AG04449 (cell line): ENCODE measurements at regions not wholly inside any gene's neighbourhood (a gene's known extent, or its start where the extent isn't known, plus 50 kb on each side); places are given as distances from the start of the nearest gene placed in this dataset.

Experiments
- CTCF ChIA-PET: fragments of 350-600 bp; formaldehyde crosslinking; extraction: SDS; loops from one replicate; lab custom pipeline; 2021; ENCODE audit warnings: antibody characterized with exemption; lab: Yijun Ruan, JAX
- POLR2A ChIA-PET: fragments of 400-600, 350-600 bp; formaldehyde crosslinking; extraction: SDS; loops from one replicate; lab custom pipeline; 2020; ENCODE audit warnings: antibody characterized with exemption, inconsistent platforms; lab: Yijun Ruan, JAX
- DNase-seq: peaks from one replicate; pipeline ENCODE4 v3.0.0-alpha.2; 2010; ENCODE audit warnings: low read depth, low spot score
- H3K4me3 ChIP-seq: 2 replicates; pipeline ENCODE4 v1.5.1; 2011; ENCODE audit warnings: low read depth, mild to moderate bottlenecking, control low read depth, low read length
- CTCF ChIP-seq: IDR thresholded peaks from one replicate; pipeline ENCODE4 v1.5.1; 2011; ENCODE audit warnings: mild to moderate bottlenecking, moderate library complexity, low read length, control low read depth, inconsistent platforms; ENCODE audit not compliant: insufficient read depth; ENCODE audit errors: missing control alignments

GRCh38 chr2:57897920-57898319 lies 148.7 kb upstream of the VRK2 start:
- CTCF ChIA-PET = interaction anchor here (1.0 kb wide), 1 partner anchor 8 kb away, joined by 3 read pairs; no protein-coding TSS in a partner anchor
- no peak for DNase-seq
- POLR2A ChIA-PET = interaction anchor here (0.7 kb wide), 1 partner anchor 148 kb away, joined by 3 read pairs; no protein-coding TSS in a partner anchor
- TF ChIP-seq CTCF = no peak
- H3K4me3 ChIP-seq = no peak overlapping the region

GRCh38 chr2:57899898-57900297 lies 146.7 kb upstream of the VRK2 start:
- ChIA-PET POLR2A (no interaction called here), CTCF (no interaction called here)
- no peak for DNase-seq

GRCh38 chr2:57902578-57902977 lies 144.0 kb upstream of the VRK2 start:
- H3K4me3 ChIP-seq = no peak overlapping the region
- CTCF ChIA-PET = interaction anchor here (0.8 to 2.4 kb wide), 3 partner anchors 433 to 545 kb away, joined by 3 to 13 read pairs (median 4); no protein-coding TSS in a partner anchor
- POLR2A ChIA-PET = no interaction called here
- DNase-seq = no peak
- no peak for TF ChIP-seq CTCF

More at GRCh38 chr2:57899898-57900297, 146.7 kb upstream of the VRK2 start:
- no peak for TF ChIP-seq CTCF
- no peak overlapping the region for H3K4me3 ChIP-seq

- H3K4me3 ChIP-seq = no peak overlapping the region
- TF ChIP-seq CTCF = peak; percentile 80
- peak; percentile 12 for DNase-seq
- ChIA-PET POLR2A (no interaction called here), CTCF (interaction anchor here (0.6 to 1.9 kb wide), 20 partner anchors 8 to 551 kb away, joined by 3 to 32 read pairs (median 4); no protein-coding TSS in a partner anchor)
Measured at GRCh38 chr2:57906152-57906732, 140.4 kb upstream of the VRK2 start.

- no peak overlapping the region for H3K4me3 ChIP-seq
- no peak for DNase-seq
- no peak for TF ChIP-seq CTCF
- CTCF ChIA-PET = interaction anchor here (1.0 to 3.7 kb wide), 5 partner anchors 29 to 543 kb away, joined by 3 to 24 read pairs (median 3); no protein-coding TSS in a partner anchor
- POLR2A ChIA-PET = no interaction called here
Measured at GRCh38 chr2:57907411-57907810, 139.2 kb upstream of the VRK2 start.

- no peak overlapping the region for H3K4me3 ChIP-seq
- no peak for TF ChIP-seq CTCF
- ChIA-PET CTCF (interaction anchor here (1.4 to 3.7 kb wide), 3 partner anchors 28 to 539 kb away, joined by 3 to 24 read pairs (median 3); no protein-coding TSS in a partner anchor), POLR2A (interaction anchor here (0.6 kb wide), 1 partner anchor 694 kb away, joined by 3 read pairs; no protein-coding TSS in a partner anchor)
- DNase-seq = no peak
Measured at GRCh38 chr2:57908736-57909161, 137.9 kb upstream of the VRK2 start.
